GM08714 (cell line): ENCODE measurements at regions not wholly inside any gene's neighbourhood (a gene's known extent, or its start where the extent isn't known, plus 50 kb on each side); places are given as distances from the start of the nearest gene placed in this dataset.

ENCODE experiments used
- H3K4me3 ChIP-seq: fragments of 200-500 bp; sonication (Bioruptor generic); 2 replicates; pipeline ENCODE4 v1.5.1; 2014; ENCODE audit warnings: mild to moderate bottlenecking, low read length, inconsistent platforms
- ZNF274 ChIP-seq: IDR thresholded peaks from 2 replicates; pipeline ENCODE4 v1.6.1; 2012; ENCODE audit warnings: mild to moderate bottlenecking, low read depth, low read length

DNA sequence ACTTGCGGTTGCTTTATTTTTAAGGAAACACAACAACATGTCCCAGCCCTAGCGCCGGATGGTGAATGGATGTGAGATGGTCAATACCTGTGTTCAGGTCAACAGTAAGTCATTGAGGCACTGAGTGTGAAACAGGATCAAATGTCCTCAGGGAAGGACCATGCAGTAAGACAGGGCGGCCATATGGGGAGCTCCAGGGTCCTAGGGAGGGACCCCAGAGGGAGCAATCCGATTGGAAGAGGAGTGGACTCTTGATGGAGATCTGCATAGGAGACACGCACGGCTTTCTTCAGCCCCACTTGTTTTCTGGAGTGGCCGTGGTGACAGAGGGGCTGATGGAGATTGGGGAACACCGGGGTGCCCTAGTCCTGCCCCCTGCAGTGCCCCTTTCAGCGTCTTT, 423.8 kb upstream of the MKI67 start:
- TF ChIP-seq ZNF274, result no peak
- no peak overlapping the region for H3K4me3 ChIP-seq

DNA sequence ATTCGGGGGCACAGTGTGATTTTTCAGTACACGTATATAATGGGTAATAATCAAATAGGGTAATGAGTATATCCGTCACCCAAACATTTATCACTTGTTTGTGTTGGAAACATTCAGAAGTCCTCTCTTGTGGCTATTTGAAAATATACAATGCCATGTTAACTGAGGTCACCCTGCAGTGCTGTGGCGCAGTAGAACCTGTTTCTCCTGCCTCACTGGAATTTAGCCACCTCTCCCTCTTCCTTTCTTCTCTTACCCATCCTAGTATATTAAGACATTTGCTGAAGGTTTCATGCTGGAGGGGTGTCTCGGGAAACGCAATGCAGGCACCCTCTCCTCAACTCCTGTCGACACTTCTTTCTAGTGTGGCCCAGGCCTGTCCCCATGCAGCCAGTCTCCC, 425.3 kb upstream of the MKI67 start:
- no peak for TF ChIP-seq ZNF274
- no peak overlapping the region for H3K4me3 ChIP-seq

GRCh38 chr10:128553755-128554154, 427.5 kb upstream of the MKI67 start:
- TF ChIP-seq ZNF274, result no peak
- H3K4me3 ChIP-seq, result no peak overlapping the region

- no peak for TF ChIP-seq ZNF274
These were observed 430.2 kb upstream of the MKI67 start for GRCh38 chr10:128556182-128557110.

DNA sequence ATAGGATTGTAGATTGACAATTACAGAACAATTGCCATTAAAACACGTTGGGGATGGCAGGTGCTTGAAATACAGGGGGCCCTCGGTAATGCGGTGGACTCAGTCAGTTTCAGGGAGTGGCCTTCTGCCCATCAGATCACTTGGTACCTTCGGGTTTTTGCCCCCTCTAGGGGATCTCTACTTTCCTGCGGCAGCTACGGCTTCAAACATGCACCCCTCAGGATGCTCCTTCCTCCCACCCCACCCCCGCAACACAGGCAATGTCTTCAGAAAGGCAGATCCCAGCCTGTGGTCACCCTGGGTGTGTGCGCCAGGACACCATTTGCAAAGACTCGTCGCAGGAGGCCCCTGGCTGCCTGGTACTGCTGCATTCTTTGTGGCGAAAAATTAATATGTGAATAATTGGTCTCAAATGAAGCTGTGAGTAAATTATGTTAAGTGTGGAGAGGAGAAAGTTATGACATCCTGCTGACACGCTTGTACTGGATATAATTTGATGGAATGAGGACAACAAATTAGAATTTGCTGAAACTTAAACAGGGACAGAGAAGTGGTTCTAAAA, 431.0 kb upstream of the MKI67 start:
- no peak overlapping the region for H3K4me3 ChIP-seq
- TF ChIP-seq ZNF274, result no peak

More at GRCh38 chr10:128556182-128557110, 430.2 kb upstream of the MKI67 start:
- H3K4me3 ChIP-seq, result no peak overlapping the region

DNA sequence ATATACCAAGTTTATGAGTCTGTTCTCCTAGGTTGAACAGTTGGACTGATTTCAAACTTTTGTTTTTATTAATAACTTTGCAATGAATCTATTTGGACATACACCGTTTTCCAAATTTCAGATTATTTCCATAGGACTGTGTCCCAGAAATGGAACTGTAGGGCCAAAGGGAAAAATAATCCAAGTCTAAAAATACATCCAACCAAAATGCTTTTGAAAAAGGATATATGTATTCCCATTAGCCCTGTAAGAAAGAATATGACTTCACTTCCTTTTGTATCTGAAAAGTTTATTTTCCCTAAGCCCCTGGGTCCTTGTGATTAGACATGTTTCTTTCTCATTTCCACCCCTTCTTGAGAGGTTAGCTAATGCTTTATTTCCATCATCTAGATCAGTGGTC, 434.2 kb upstream of the MKI67 start:
- no peak overlapping the region for H3K4me3 ChIP-seq
- no peak for TF ChIP-seq ZNF274

DNA sequence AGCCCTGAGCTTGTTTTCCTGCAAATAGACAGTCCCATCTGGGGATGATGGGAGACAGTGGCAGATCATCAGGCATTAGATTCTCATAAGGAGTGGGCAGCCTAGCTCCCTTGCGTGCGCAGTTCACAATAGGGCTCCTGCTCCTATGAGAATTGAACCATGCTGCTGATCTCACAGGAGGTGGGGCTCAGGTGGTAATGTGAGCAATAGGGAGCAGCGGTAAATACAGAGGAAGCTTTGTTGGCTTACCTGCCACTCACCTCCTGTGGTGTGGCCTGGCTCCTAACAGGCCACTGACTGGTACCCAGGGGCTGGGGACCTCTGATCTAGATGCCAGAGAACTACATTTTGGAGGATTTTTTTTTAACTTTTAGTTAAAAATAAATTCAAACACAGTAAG, 434.8 kb upstream of the MKI67 start:
- H3K4me3 ChIP-seq, result no peak overlapping the region
- TF ChIP-seq ZNF274, result no peak

- H3K4me3 ChIP-seq, result no peak overlapping the region
- no peak for TF ChIP-seq ZNF274
These were observed 437.2 kb upstream of the MKI67 start for GRCh38 chr10:128563387-128563786.

GRCh38 chr10:128563904-128564303, 437.7 kb upstream of the MKI67 start:
- TF ChIP-seq ZNF274, result no peak

GRCh38 chr10:128566361-128566968, 440.2 kb upstream of the MKI67 start:
- TF ChIP-seq ZNF274, result no peak
- H3K4me3 ChIP-seq, result no peak overlapping the region

More at GRCh38 chr10:128563904-128564303, 437.7 kb upstream of the MKI67 start:
- no peak overlapping the region for H3K4me3 ChIP-seq

GRCh38 chr10:128567551-128567950, 441.3 kb upstream of the MKI67 start:
- no peak overlapping the region for H3K4me3 ChIP-seq

DNA sequence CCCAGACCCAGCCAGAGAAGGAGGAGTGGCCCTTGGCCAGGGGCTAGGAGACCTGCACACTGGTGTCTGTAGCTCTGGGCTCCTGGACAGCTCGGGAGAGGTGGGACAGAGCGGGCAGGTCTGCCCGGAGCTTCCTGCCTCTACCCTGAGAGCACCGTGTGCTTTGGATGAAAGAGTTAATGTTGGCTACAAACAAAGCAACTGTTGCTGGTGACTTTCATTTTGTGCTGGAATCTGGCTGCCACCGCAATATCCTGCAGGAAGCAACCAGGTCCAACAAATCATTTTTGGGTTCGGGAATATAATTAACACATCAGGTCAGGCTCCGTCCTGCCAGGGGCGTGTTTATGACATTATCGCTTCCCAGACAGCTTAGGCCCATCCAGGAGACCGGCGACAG, 441.8 kb upstream of the MKI67 start:
- TF ChIP-seq ZNF274, result no peak
- H3K4me3 ChIP-seq, result no peak overlapping the region

More at GRCh38 chr10:128567551-128567950, 441.3 kb upstream of the MKI67 start:
- no peak for TF ChIP-seq ZNF274

GRCh38 chr10:128568491-128568890, 442.3 kb upstream of the MKI67 start:
- H3K4me3 ChIP-seq, result no peak overlapping the region
- no peak for TF ChIP-seq ZNF274

GRCh38 chr10:128568990-128569945, 443.0 kb upstream of the MKI67 start:
- no peak overlapping the region for H3K4me3 ChIP-seq
- TF ChIP-seq ZNF274, result no peak
